ENCODE measurements at regions not wholly inside any gene's neighbourhood (a gene's known extent, or its start where the extent isn't known, plus 50 kb on each side); places are given as distances from the start of the nearest gene placed in this dataset.

GRCh38 chr11:71356280-71356876 lies 91.8 kb downstream of the DHCR7 start:
- TF ChIP-seq, protein P1, sequence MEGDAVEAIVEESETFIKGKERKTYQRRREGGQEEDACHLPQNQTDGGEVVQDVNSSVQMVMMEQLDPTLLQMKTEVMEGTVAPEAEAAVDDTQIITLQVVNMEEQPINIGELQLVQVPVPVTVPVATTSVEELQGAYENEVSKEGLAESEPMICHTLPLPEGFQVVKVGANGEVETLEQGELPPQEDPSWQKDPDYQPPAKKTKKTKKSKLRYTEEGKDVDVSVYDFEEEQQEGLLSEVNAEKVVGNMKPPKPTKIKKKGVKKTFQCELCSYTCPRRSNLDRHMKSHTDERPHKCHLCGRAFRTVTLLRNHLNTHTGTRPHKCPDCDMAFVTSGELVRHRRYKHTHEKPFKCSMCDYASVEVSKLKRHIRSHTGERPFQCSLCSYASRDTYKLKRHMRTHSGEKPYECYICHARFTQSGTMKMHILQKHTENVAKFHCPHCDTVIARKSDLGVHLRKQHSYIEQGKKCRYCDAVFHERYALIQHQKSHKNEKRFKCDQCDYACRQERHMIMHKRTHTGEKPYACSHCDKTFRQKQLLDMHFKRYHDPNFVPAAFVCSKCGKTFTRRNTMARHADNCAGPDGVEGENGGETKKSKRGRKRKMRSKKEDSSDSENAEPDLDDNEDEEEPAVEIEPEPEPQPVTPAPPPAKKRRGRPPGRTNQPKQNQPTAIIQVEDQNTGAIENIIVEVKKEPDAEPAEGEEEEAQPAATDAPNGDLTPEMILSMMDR (IDR thresholded peaks at IDR 0.05; ENCODE audit: low read depth, low read length), result no peak
- TF ChIP-seq POLR2A (IDR thresholded peaks at IDR 0.05; ENCODE audit: extremely low read depth, insufficient read length) (no peak), MAX (IDR thresholded peaks at IDR 0.05; ENCODE audit: low read depth, low read length) (no peak)

Measured in NB4 (cell line).